22Rv1 (cell line): ENCODE measurements at regions not wholly inside any gene's neighbourhood (a gene's known extent, or its start where the extent isn't known, plus 50 kb on each side); places are given as distances from the start of the nearest gene placed in this dataset.

Experiments
- CTCF ChIP-seq: fragments of 450-650 bp; IDR thresholded peaks from 2 replicates; pipeline ENCODE4 v1.5.1; 2017; ENCODE audit warnings: mild to moderate bottlenecking
- ZFX ChIP-seq: fragments of 450-650 bp; IDR thresholded peaks from 2 replicates; pipeline ENCODE4 v1.6.1; 2017; ENCODE audit warnings: antibody characterized with exemption, borderline replicate concordance

- TF ChIP-seq CTCF = no peak
- no peak for TF ChIP-seq ZFX
Observed at GRCh38 chr7:112624416-112624815, 143.6 kb downstream of the LSMEM1 start.
